Thymus (tissue), 11 donors: ENCODE measurements at regions not wholly inside any gene's neighbourhood (a gene's known extent, or its start where the extent isn't known, plus 50 kb on each side); places are given as distances from the start of the nearest gene placed in this dataset.
"Not testable (repeated sequence)": the region's sequence is repeated elsewhere in the genome, so short reads cannot be mapped to it uniquely, and the experiment has no call there.

Experiments used
- DNase-seq, 9 donors: peaks; one replicate each; pipeline ENCODE4 v3.0.0-alpha.2; 2013; ENCODE audit warnings: low spot score in 9 of 9, low read depth in 6 of 9, missing footprints in 1 of 9
- H3K27ac ChIP-seq, 2 donors: one replicate each; pipeline ENCODE4 v1.5.1; 2013; ENCODE audit warnings: control low read depth in 1 of 2, low read depth in 1 of 2, low read length in 1 of 2, mild to moderate bottlenecking in 1 of 2, moderate library complexity in 1 of 2
- H3K27me3 ChIP-seq, 2 donors: one replicate each; pipeline ENCODE4 v1.5.1; 2013; ENCODE audit warnings: low read length in 1 of 2; ENCODE audit not compliant: control insufficient read depth in 2 of 2, insufficient read depth in 1 of 2
- H3K36me3 ChIP-seq, 2 donors: one replicate each; pipeline ENCODE4 v1.5.1; 2013; ENCODE audit warnings: low read length in 1 of 2, mild to moderate bottlenecking in 1 of 2, moderate library complexity in 1 of 2; ENCODE audit not compliant: control insufficient read depth in 2 of 2, insufficient read depth in 2 of 2
- H3K4me1 ChIP-seq, 2 donors: one replicate each; pipeline ENCODE4 v1.5.1; 2013; ENCODE audit warnings: low read length in 2 of 2; ENCODE audit not compliant: control insufficient read depth in 2 of 2, insufficient read depth in 2 of 2
- H3K4me3 ChIP-seq, 2 donors: one replicate each; pipeline ENCODE4 v1.5.1; 2013; ENCODE audit warnings: low read length in 2 of 2, control low read depth in 1 of 2, mild to moderate bottlenecking in 1 of 2
- H3K9me3 ChIP-seq, 2 donors: one replicate each; pipeline ENCODE4 v1.5.1; 2013; ENCODE audit warnings: low read length in 1 of 2, mild to moderate bottlenecking in 1 of 2; ENCODE audit not compliant: control insufficient read depth in 2 of 2, insufficient read depth in 1 of 2
- WGBS: extraction: QIAGEN DNeasy Blood & Tissue Kit; methylation state at CpG from one replicate; pipeline ENCODE4 v1.1.7; 2013; 5-methylcytosine and 5-hydroxymethylcytosine counted together
- donor health status: healthy.

DNA sequence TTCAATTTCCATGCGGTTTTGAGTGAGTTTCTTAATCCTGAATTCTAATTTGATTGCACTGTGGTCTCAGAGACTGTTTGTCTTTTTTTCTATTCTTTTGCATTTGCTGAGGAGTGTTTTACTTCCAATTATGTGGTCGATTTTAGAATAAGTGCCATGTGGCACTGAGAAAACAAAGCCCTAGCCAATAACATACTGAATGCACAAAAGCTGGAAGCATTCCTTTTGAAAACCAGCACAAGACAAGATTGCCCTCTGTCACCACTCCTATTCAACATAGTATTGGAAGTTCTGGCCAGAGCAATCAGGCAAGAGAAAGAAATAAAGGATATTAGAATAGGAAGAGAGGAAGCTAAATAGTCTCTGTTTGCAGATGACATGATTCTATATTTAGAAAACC, 66.7 kb upstream of the SLITRK5 start:
- not testable (repeated sequence) for H3K4me1 ChIP-seq, H3K27me3 ChIP-seq, H3K9me3 ChIP-seq, DNase-seq, H3K27ac ChIP-seq, H3K36me3 ChIP-seq, H3K4me3 ChIP-seq
- 88% methylated on average over 2 of the region's 2 CpGs for WGBS

DNA sequence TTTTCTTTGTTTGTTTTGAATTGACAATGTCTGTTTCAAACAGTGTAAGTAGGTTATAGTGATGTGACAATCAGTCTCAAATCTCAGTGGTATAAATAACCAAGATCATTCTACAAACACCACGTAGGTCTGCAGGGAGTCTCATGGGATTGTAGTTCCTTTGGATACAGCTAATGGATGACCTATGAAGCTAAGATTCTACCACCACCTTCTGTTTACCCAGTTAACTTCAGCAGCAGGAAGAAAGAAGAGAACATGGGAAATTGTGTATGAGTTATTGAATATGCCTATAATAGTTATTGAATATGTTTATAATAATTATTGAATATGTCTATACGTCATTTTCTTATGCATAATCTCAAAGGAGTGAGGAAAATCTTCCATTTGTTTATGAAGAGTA, 63.9 kb upstream of the SLITRK5 start:
- no peaks in the 10 kb centered on the region for H3K36me3 ChIP-seq
- DNase-seq = no peak
- no peaks in the 10 kb centered on the region for H3K27me3 ChIP-seq
- no peak overlapping the region for H3K27ac ChIP-seq
- WGBS = 84% methylated on average over 2 of the region's 2 CpGs
- no peaks in the 10 kb centered on the region for H3K9me3 ChIP-seq
- no peak overlapping the region for H3K4me3 ChIP-seq
- no peaks in the 10 kb centered on the region for H3K4me1 ChIP-seq

DNA sequence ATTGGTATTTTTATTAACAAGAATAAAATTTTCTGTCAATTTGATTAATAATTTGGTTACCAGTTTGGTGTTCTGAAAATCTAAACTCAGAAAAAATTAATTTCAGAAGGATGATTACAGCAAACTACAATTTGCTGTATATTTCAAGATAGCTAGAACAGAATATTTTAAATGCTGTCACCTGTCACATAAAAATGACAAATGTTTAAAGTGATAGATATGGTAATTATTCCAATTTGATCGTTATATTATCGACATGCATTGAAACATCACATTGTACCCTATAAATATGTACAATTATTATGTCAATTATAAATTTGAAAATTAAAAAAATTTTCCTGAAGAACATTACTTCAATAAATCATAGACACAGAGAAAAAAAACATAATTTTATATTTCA, 56.9 kb upstream of the SLITRK5 start:
- Histone ChIP-seq H3K4me3 (no peak overlapping the region), H3K27me3 (no peaks in the 10 kb centered on the region), H3K27ac (no peak overlapping the region), H3K9me3 (no peaks in the 10 kb centered on the region), H3K36me3 (no peaks in the 10 kb centered on the region), H3K4me1 (no peaks in the 10 kb centered on the region)
- no peak for DNase-seq
- 92% methylated on average over 2 of the region's 2 CpGs for WGBS
